HCT116 (cell line): ENCODE measurements at regions not wholly inside any gene's neighbourhood (a gene's known extent, or its start where the extent isn't known, plus 50 kb on each side); places are given as distances from the start of the nearest gene placed in this dataset.

Source experiments
- ATAC-seq: fragments of 200-7000 bp; cut with Tn5 transposase; 2 replicates; pipeline ENCODE4 v1.9.1; 2020; ENCODE audit warnings: mild to moderate bottlenecking, moderate library complexity
- BruUV-seq: library from RNA; stranded (reverse); fragments of 400-500 nt; replicated peaks from 2 replicates; lab custom pipeline; 2021; lab: Mats Ljungman, UMichigan
- CTCF ChIA-PET: fragments of 300-600 bp; sonication (Branson Sonifier 250); formaldehyde crosslinking; loops from one replicate; lab custom pipeline; 2021; ENCODE audit warnings: antibody characterized with exemption; lab: Charles Lee
- POLR2A ChIA-PET: fragments of 300-600, 350-600 bp; sonication (Branson Sonifier 250); formaldehyde crosslinking; loops from one replicate; lab custom pipeline; 2021; ENCODE audit warnings: antibody characterized with exemption; lab: Charles Lee
- RAD21 ChIA-PET, 2 experiments: fragments of 300-600 bp; sonication (Branson Sonifier 250); formaldehyde crosslinking; loops; one replicate each; lab custom pipeline; 2023; ENCODE audit warnings: low total read pairs in 2 of 2; ENCODE audit not compliant: uncharacterized antibody in 2 of 2, unreplicated experiment in 2 of 2, low non-redundant PET in 1 of 2; lab: Charles Lee
- DNase-seq: peaks from one replicate; pipeline ENCODE4 v3.0.0-alpha.2; 2010; ENCODE audit warnings: low read depth, low spot score
- H2AFZ ChIP-seq: fragments of 200-600 bp; shearing (Covaris generic), sonication (generic); 2 replicates; pipeline ENCODE4 v1.6.1; 2017; ENCODE audit warnings: low read depth, mixed run types, mixed read lengths, antibody characterized with exemption, low read length; ENCODE audit not compliant: poor library complexity, severe bottlenecking
- H3K27ac ChIP-seq: 2 replicates; pipeline ENCODE4 v1.5.1; 2012; ENCODE audit warnings: low read depth, low read length
- H3K27me3 ChIP-seq: fragments of 200-600 bp; sonication (generic); 2 replicates; pipeline ENCODE4 v1.6.1; 2016; ENCODE audit warnings: mixed run types, low read length, mixed read lengths; ENCODE audit not compliant: insufficient read depth
- H3K36me3 ChIP-seq, 2 experiments: fragments of 200-500 bp in 1 of 2; fragments of 200-600 bp in 1 of 2; sonication (Bioruptor generic) in 1 of 2; sonication (generic) in 1 of 2; 2 replicates each; pipeline versions ENCODE4 v1.5.1 to v1.6.1; 2014 to 2016; ENCODE audit warnings: low read length in 2 of 2, inconsistent platforms in 1 of 2, mixed read lengths in 1 of 2, mixed run types in 1 of 2; ENCODE audit not compliant: insufficient read depth in 2 of 2, control insufficient read depth in 1 of 2
- H3K4me1 ChIP-seq, 2 experiments: fragments of 200-600 bp in 1 of 2; sonication (generic) in 1 of 2; 2 replicates each; pipeline versions ENCODE4 v1.5.1 to v1.6.1; 2012 to 2017; ENCODE audit warnings: low read length in 2 of 2, inconsistent platforms in 1 of 2, mild to moderate bottlenecking in 1 of 2, mixed read lengths in 1 of 2, mixed run types in 1 of 2, moderate library complexity in 1 of 2; ENCODE audit not compliant: insufficient read depth in 2 of 2, control insufficient read depth in 1 of 2
- H3K4me2 ChIP-seq: fragments of 200-600 bp; sonication (generic); 2 replicates; pipeline ENCODE4 v1.6.1; 2017; ENCODE audit warnings: mixed run types, low read length, mixed read lengths
- H3K4me3 ChIP-seq, 2 experiments: fragments of 200-600 bp in 1 of 2; sonication (generic) in 1 of 2; replicated peaks in 1 of 2; 2 replicates each; pipeline ENCODE4 v1.5.1; 2011 to 2016; ENCODE audit warnings: low read length in 2 of 2, control low read depth in 1 of 2, low read depth in 1 of 2, mild to moderate bottlenecking in 1 of 2, mixed read lengths in 1 of 2, mixed run types in 1 of 2
- H3K79me2 ChIP-seq: fragments of 200-600 bp; sonication (generic); 2 replicates; pipeline ENCODE4 v1.6.1; 2017; ENCODE audit warnings: mild to moderate bottlenecking, mixed run types, low read length, moderate library complexity, mixed read lengths; ENCODE audit not compliant: insufficient read depth
- H3K9ac ChIP-seq: fragments of 200-600 bp; sonication (generic); 2 replicates; pipeline ENCODE4 v1.6.1; 2016; ENCODE audit warnings: low read length, mixed read lengths
- H3K9me2 ChIP-seq: fragments of 200-600 bp; sonication (generic), shearing (Covaris generic); 2 replicates; pipeline ENCODE4 v1.6.1; 2017; ENCODE audit warnings: mixed run types, mild to moderate bottlenecking, moderate library complexity; ENCODE audit not compliant: insufficient read depth
- H3K9me3 ChIP-seq, 2 experiments: fragments of 200-500 bp in 1 of 2; fragments of 200-600 bp in 1 of 2; sonication (Bioruptor generic) in 1 of 2; sonication (generic) in 1 of 2; 2 replicates each; pipeline ENCODE4 v1.6.1; 2014 to 2017; ENCODE audit warnings: low read length in 2 of 2, mixed read lengths in 2 of 2, inconsistent platforms in 1 of 2, low read depth in 1 of 2, mild to moderate bottlenecking in 1 of 2, mixed run types in 1 of 2, moderate library complexity in 1 of 2; ENCODE audit not compliant: control insufficient read depth in 1 of 2, insufficient read depth in 1 of 2
- H4K20me1 ChIP-seq: fragments of 200-600 bp; sonication (generic), shearing (Covaris generic); 2 replicates; pipeline ENCODE4 v1.6.1; 2017; ENCODE audit warnings: mixed run types, mild to moderate bottlenecking, moderate library complexity; ENCODE audit not compliant: insufficient read depth
- CBX3 ChIP-seq: IDR thresholded peaks from 2 replicates; pipeline ENCODE4 v1.6.1; 2012; ENCODE audit warnings: low read depth
- EZH2 ChIP-seq: fragments of 200-600 bp; sonication (generic); IDR thresholded peaks from 2 replicates; pipeline ENCODE4 v1.6.1; 2017; ENCODE audit warnings: antibody characterized with exemption, mixed run types
- EZH2phosphoT487 ChIP-seq: fragments of 200-600 bp; IDR thresholded peaks from 2 replicates; pipeline ENCODE4 v1.6.1; 2018; ENCODE audit warnings: antibody characterized with exemption, borderline replicate concordance
- POLR2A ChIP-seq: IDR thresholded peaks from 2 replicates; pipeline ENCODE4 v1.7.0; 2011; ENCODE audit warnings: borderline replicate concordance; ENCODE audit not compliant: insufficient read depth, insufficient read length; ENCODE audit errors: extremely low read depth
- SIN3A ChIP-seq: IDR thresholded peaks from 2 replicates; pipeline ENCODE4 v1.6.1; 2012; ENCODE audit warnings: low read depth
- TCF7L2 ChIP-seq: IDR thresholded peaks from 2 replicates; pipeline ENCODE4 v1.7.0; 2011; ENCODE audit warnings: borderline replicate concordance, inconsistent platforms; ENCODE audit not compliant: insufficient read depth, insufficient read length; ENCODE audit errors: extremely low read depth
- YY1 ChIP-seq: IDR thresholded peaks from 2 replicates; pipeline ENCODE4 v1.6.1; 2011; ENCODE audit warnings: low read length, low read depth, moderate library complexity, mild to moderate bottlenecking; ENCODE audit not compliant: insufficient replicate concordance; ENCODE audit errors: extremely low read depth
- ZNF274 ChIP-seq: fragments of 200-500 bp; sonication (Bioruptor generic); IDR thresholded peaks from 2 replicates; pipeline ENCODE4 v1.6.1; 2014; ENCODE audit warnings: mild to moderate bottlenecking, low read depth, low read length, inconsistent platforms
- intact Hi-C: fragments of 100-400 bp; cut with micrococcal nuclease; formaldehyde crosslinking; loops from 2 replicates; pipeline ENCODE4 v1.10.0; 2022
- TF ChIP-seq, protein P1 (sequence below): IDR thresholded peaks from 2 replicates; pipeline ENCODE4 v1.6.1; 2012

DNA sequence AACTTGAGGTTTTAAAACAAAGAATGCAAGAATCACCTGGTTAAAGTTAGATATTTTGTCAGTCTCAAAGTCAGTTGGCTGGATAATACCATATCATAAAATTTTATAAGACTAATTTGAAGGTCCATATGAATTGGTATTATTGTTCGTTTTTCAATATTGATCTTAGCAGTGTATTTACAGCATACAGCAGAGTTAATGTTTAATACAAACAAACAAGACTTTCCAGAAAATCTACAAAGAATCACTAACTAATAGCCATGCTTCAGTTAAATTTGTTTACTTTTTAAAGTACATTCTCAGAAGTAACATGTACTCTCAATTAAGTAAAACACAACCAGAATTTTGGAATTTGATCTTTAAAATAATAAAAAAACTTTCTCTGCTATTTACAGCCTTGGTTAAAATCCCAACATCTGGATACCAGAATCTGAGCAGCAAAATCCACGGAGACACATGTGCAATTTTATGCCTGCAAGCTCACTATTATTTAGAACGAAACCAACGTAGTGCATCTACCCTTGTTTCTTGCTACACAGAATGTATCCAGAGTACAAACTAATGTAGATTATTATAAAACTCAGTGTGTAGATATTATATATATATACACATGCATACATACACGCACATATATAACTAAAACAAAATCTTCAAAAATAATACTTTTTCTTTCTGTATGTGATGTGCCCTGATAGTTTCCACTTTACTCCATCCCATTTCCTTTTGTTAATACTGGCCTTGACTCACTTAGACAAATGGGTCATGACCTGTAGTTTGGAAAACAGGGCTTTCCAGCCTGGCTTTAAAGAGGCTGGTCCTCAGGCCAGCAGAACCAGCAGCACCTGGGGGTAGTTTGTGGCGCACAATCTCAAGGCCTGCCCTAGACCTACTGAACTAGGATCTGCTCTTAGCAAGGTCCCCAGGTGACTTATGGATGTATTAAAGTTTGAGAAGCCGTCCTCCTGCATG, 63.6 kb upstream of the ERG start:
- BruUV-seq, result no TSS peak
- H3K9ac ChIP-seq, result no peak overlapping the region
- TF ChIP-seq POLR2A (no peak), EZH2 (no peak), YY1 (no peak), SIN3A (no peak), CBX3 (no peak), EZH2phosphoT487 (no peak), ZNF274 (no peak), TCF7L2 (no peak)
- no peaks in the 10 kb centered on the region for H3K9me2 ChIP-seq
- ChIA-PET POLR2A (no interaction called here), CTCF (no interaction called here), RAD21 (no interaction called here)
- DNase-seq (no peak), ATAC-seq (no peak)
- no peaks in the 10 kb centered on the region for H3K9me3 ChIP-seq
- no peaks in the 10 kb centered on the region for H3K79me2 ChIP-seq
- peaks cover 32% of the 10 kb centered on the region for H3K27me3 ChIP-seq
- no peaks in the 10 kb centered on the region for H4K20me1 ChIP-seq
- H3K4me1 ChIP-seq, result no peaks in the 10 kb centered on the region
- no peak overlapping the region for H2AFZ ChIP-seq
- H3K4me2 ChIP-seq, result no peak overlapping the region
- intact Hi-C loops, result no loop called here
- H3K4me3 ChIP-seq, result no peak overlapping the region
- H3K27ac ChIP-seq, result no peak overlapping the region
- no peaks in the 10 kb centered on the region for H3K36me3 ChIP-seq

DNA sequence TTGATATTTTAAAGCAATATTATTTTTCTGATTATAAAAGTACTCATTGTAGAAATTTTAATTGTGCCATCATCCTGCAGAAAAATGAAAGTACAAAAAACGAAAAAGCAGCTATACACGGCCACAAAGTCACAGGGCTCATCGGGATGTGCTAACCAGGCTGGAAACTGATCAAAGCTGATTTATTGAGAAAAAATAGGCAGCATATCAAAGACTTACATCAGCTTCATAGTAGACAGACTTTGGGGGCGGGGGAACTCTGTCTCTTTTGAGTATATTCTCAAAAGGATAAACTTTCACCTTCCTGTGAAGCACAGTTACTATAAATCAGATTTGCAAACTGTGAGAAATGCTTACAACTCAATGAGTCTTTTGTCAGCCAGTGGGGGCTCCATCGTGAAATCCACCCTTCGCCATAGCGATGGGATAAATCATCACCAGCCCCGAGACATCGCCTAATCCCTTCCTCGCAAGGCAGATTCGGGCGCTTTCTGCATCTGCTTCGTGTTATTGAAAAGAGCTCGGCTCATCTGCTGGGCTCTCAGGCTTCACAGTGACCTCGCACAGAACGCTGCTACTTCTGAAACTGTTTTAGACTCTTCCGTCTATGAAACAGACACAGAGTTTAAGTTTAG, 69.2 kb upstream of the ERG start:
- H3K27ac ChIP-seq, result no peak overlapping the region
- no peaks in the 10 kb centered on the region for H3K9me2 ChIP-seq
- ATAC-seq (no peak), DNase-seq (no peak)
- no peaks in the 10 kb centered on the region for H3K79me2 ChIP-seq
- no peaks in the 10 kb centered on the region for H4K20me1 ChIP-seq
- H3K4me3 ChIP-seq, result no peak overlapping the region
- RAD21 ChIA-PET, result no interaction called here
- TF ChIP-seq, protein P1, sequence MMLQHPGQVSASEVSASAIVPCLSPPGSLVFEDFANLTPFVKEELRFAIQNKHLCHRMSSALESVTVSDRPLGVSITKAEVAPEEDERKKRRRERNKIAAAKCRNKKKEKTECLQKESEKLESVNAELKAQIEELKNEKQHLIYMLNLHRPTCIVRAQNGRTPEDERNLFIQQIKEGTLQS, result no peak
- CTCF ChIA-PET, result no interaction called here
- BruUV-seq, result no TSS peak
- H3K4me2 ChIP-seq, result no peak overlapping the region
- no peaks in the 10 kb centered on the region for H3K4me1 ChIP-seq
- no peak overlapping the region for H2AFZ ChIP-seq
- H3K27me3 ChIP-seq, result peaks cover 44% of the 10 kb centered on the region
- H3K9ac ChIP-seq, result no peak overlapping the region
- POLR2A ChIA-PET, result no interaction called here
- H3K9me3 ChIP-seq, result no peaks in the 10 kb centered on the region
- intact Hi-C loops, result no loop called here
- H3K36me3 ChIP-seq, result no peaks in the 10 kb centered on the region
